ENCODE measurements at regions not wholly inside any gene's neighbourhood (a gene's known extent, or its start where the extent isn't known, plus 50 kb on each side); places are given as distances from the start of the nearest gene placed in this dataset.

- no peak for DNase-seq (ENCODE audit: low read depth)
- no peak for TF ChIP-seq CTCF (IDR thresholded peaks at IDR 0.05; ENCODE audit: insufficient read depth, low read depth, low read length, missing control alignments)
- H3K4me3 ChIP-seq (ENCODE audit: low read length): no peak overlapping the region
Observed at GRCh38 chr13:37348916-37349643, 243.6 kb upstream of the CSNK1A1L start.

- H3K4me3 ChIP-seq (ENCODE audit: low read length): no peak overlapping the region
- no peak for TF ChIP-seq CTCF (IDR thresholded peaks at IDR 0.05; ENCODE audit: insufficient read depth, low read depth, low read length, missing control alignments)
- DNase-seq (ENCODE audit: low read depth): no peak
Observed at GRCh38 chr13:37345869-37346268, 240.4 kb upstream of the CSNK1A1L start.

GRCh38 chr13:37345391-37345790, 239.9 kb upstream of the CSNK1A1L start:
- no peak overlapping the region for H3K4me3 ChIP-seq (ENCODE audit: low read length)
- TF ChIP-seq CTCF (IDR thresholded peaks at IDR 0.05; ENCODE audit: insufficient read depth, low read depth, low read length, missing control alignments): no peak
- DNase-seq (ENCODE audit: low read depth): no peak

GRCh38 chr13:37344056-37344455, 238.6 kb upstream of the CSNK1A1L start:
- no peak overlapping the region for H3K4me3 ChIP-seq (ENCODE audit: low read length)
- no peak for DNase-seq (ENCODE audit: low read depth)
- no peak for TF ChIP-seq CTCF (IDR thresholded peaks at IDR 0.05; ENCODE audit: insufficient read depth, low read depth, low read length, missing control alignments)

- no peak for TF ChIP-seq CTCF (IDR thresholded peaks at IDR 0.05; ENCODE audit: insufficient read depth, low read depth, low read length, missing control alignments)
- no peak overlapping the region for H3K4me3 ChIP-seq (ENCODE audit: low read length)
Observed at GRCh38 chr13:37342205-37342604, 236.7 kb upstream of the CSNK1A1L start.

GRCh38 chr13:37340901-37341670, 235.6 kb upstream of the CSNK1A1L start:
- H3K4me3 ChIP-seq (ENCODE audit: low read length): no peak overlapping the region
- no peak for TF ChIP-seq CTCF (IDR thresholded peaks at IDR 0.05; ENCODE audit: insufficient read depth, low read depth, low read length, missing control alignments)
- DNase-seq (ENCODE audit: low read depth): no peak

More at GRCh38 chr13:37342205-37342604, 236.7 kb upstream of the CSNK1A1L start:
- no peak for DNase-seq (ENCODE audit: low read depth)

Data from epithelial cell of esophagus (primary cell).